ENCODE measurements at regions not wholly inside any gene's neighbourhood (a gene's known extent, or its start where the extent isn't known, plus 50 kb on each side); places are given as distances from the start of the nearest gene placed in this dataset.

DNA sequence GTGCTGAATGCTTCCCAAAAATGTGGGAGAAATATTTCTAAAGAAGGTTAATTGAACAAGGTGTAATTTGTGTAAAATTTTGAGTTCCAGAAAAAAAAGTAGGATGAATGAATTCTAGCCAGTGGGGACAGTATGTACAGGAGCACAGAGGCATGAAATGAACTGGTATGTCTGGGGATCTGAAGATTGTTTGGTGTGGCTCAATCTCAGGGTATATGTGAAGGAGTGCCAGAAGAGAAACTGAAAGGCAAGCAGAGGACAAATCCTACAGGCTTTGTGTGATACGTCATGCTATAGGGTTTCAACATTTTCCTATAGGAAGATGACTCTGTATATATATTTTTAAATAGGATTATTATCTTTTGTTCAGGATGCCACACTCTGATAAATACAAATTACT lies 126.9 kb downstream of the FAM181B start:
- TF ChIP-seq, protein P1, sequence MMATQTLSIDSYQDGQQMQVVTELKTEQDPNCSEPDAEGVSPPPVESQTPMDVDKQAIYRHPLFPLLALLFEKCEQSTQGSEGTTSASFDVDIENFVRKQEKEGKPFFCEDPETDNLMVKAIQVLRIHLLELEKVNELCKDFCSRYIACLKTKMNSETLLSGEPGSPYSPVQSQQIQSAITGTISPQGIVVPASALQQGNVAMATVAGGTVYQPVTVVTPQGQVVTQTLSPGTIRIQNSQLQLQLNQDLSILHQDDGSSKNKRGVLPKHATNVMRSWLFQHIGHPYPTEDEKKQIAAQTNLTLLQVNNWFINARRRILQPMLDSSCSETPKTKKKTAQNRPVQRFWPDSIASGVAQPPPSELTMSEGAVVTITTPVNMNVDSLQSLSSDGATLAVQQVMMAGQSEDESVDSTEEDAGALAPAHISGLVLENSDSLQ (IDR thresholded peaks at IDR 0.05), result no peak
- no peak for TF ChIP-seq ELF4 (IDR thresholded peaks at IDR 0.05)
- TF ChIP-seq FOXA1 (IDR thresholded peaks at IDR 0.05), result no peak
- no peak for TF ChIP-seq SP1 (IDR thresholded peaks at IDR 0.05)
